Liver (tissue), 8 donors: ENCODE measurements at regions not wholly inside any gene's neighbourhood (a gene's known extent, or its start where the extent isn't known, plus 50 kb on each side); places are given as distances from the start of the nearest gene placed in this dataset.

Experiments
- DNase-seq: peaks from one replicate; pipeline ENCODE4 v3.0.0-alpha.2; 2017; ENCODE audit warnings: low spot score
- H3K27ac ChIP-seq, 2 donors: one replicate each; pipeline ENCODE4 v1.7.0; 2013; ENCODE audit warnings: inconsistent platforms in 2 of 2, low read length in 2 of 2, control low read depth in 1 of 2, low read depth in 1 of 2, mild to moderate bottlenecking in 1 of 2
- H3K27me3 ChIP-seq, 4 donors: one replicate each; pipeline versions ENCODE4 v1.6.1 to v1.7.0; 2013; ENCODE audit warnings: low read length in 3 of 4, inconsistent platforms in 1 of 4, mild to moderate bottlenecking in 1 of 4, moderate library complexity in 1 of 4; ENCODE audit not compliant: control insufficient read depth in 4 of 4, insufficient read depth in 4 of 4
- H3K36me3 ChIP-seq, 4 donors: one replicate each; pipeline versions ENCODE4 v1.6.1 to v1.7.0; 2013; ENCODE audit warnings: low read length in 3 of 4, mild to moderate bottlenecking in 3 of 4, low read depth in 1 of 4, moderate library complexity in 1 of 4; ENCODE audit not compliant: control insufficient read depth in 4 of 4, insufficient read depth in 3 of 4
- H3K4me1 ChIP-seq, 4 donors: one replicate each; pipeline versions ENCODE4 v1.6.1 to v1.7.0; 2013; ENCODE audit warnings: low read length in 3 of 4, mild to moderate bottlenecking in 3 of 4, moderate library complexity in 1 of 4; ENCODE audit not compliant: control insufficient read depth in 4 of 4, insufficient read depth in 4 of 4
- H3K4me3 ChIP-seq, 3 donors: one replicate each; pipeline versions ENCODE4 v1.6.1 to v1.7.0; 2013; ENCODE audit warnings: low read length in 3 of 3, control low read depth in 1 of 3, low read depth in 1 of 3, mild to moderate bottlenecking in 1 of 3
- H3K9ac ChIP-seq, 2 donors: one replicate each; pipeline ENCODE4 v1.7.0; 2013; ENCODE audit warnings: low read length in 2 of 2, mild to moderate bottlenecking in 2 of 2, moderate library complexity in 2 of 2, control low read depth in 1 of 2, low read depth in 1 of 2
- H3K9me3 ChIP-seq, 4 donors: one replicate each; pipeline versions ENCODE4 v1.6.1 to v1.7.0; 2013; ENCODE audit warnings: low read length in 3 of 4; ENCODE audit not compliant: control insufficient read depth in 4 of 4
- EGR1 ChIP-seq, 2 donors: IDR thresholded peaks; 2 replicates each; pipeline ENCODE4 v1.6.1; 2016 to 2018; ENCODE audit warnings: antibody characterized with exemption in 2 of 2, low read depth in 2 of 2
- FOXA1 ChIP-seq: IDR thresholded peaks from 2 replicates; pipeline ENCODE4 v1.6.1; 2016; ENCODE audit warnings: antibody characterized with exemption
- GABPA ChIP-seq, 2 donors: IDR thresholded peaks in 1 of 2; conservative IDR thresholded peaks in 1 of 2; 2 replicates each; pipeline ENCODE4 v1.6.1; 2016; ENCODE audit warnings: antibody characterized with exemption in 2 of 2, mild to moderate bottlenecking in 1 of 2, moderate library complexity in 1 of 2
- HNF4A ChIP-seq, 2 donors: conservative IDR thresholded peaks; 2 replicates each; pipeline ENCODE4 v1.6.1; 2016; ENCODE audit warnings: antibody characterized with exemption in 2 of 2, mild to moderate bottlenecking in 2 of 2
- HNF4G ChIP-seq: IDR thresholded peaks from 2 replicates; pipeline ENCODE4 v1.6.1; 2016; ENCODE audit warnings: antibody characterized with exemption
- NR2F2 ChIP-seq: IDR thresholded peaks from 2 replicates; pipeline ENCODE4 v1.6.1; 2016; ENCODE audit warnings: antibody characterized with exemption
- RAD21 ChIP-seq, 2 donors: IDR thresholded peaks; 2 replicates each; pipeline ENCODE4 v1.6.1; 2016; ENCODE audit warnings: antibody characterized with exemption in 2 of 2, mild to moderate bottlenecking in 2 of 2
- RXRA ChIP-seq, 2 donors: IDR thresholded peaks; 2 replicates each; pipeline ENCODE4 v1.6.1; 2017 to 2018; ENCODE audit warnings: antibody characterized with exemption in 2 of 2, mild to moderate bottlenecking in 1 of 2
- SP1 ChIP-seq: IDR thresholded peaks from 2 replicates; pipeline ENCODE4 v1.6.1; 2018; ENCODE audit warnings: antibody characterized with exemption, mild to moderate bottlenecking
- TAF1 ChIP-seq: conservative IDR thresholded peaks from 2 replicates; pipeline ENCODE4 v1.6.1; 2016; ENCODE audit warnings: antibody characterized with exemption, mild to moderate bottlenecking
- YY1 ChIP-seq: IDR thresholded peaks from 2 replicates; pipeline ENCODE4 v1.6.1; 2016; ENCODE audit warnings: antibody characterized with exemption, mild to moderate bottlenecking
- WGBS: extraction: QIAGEN DNeasy Blood & Tissue Kit; methylation state at CpG from one replicate; pipeline ENCODE4 v1.1.7; 2013; 5-methylcytosine and 5-hydroxymethylcytosine counted together
- TF ChIP-seq, protein P1 (sequence below): fragments of 150-350 bp; IDR thresholded peaks from 2 replicates; pipeline ENCODE4 v1.5.1; 2017; ENCODE audit warnings: improper control_type of control experiment, low read depth, low read length; ENCODE audit not compliant: missing input control
- TF ChIP-seq, protein P2 (sequence below): IDR thresholded peaks from 2 replicates; pipeline ENCODE4 v1.6.1; 2016; ENCODE audit warnings: antibody characterized with exemption, mild to moderate bottlenecking
- TF ChIP-seq, protein P3 (sequence below): IDR thresholded peaks from 2 replicates; pipeline ENCODE4 v1.6.1; 2016; ENCODE audit warnings: antibody characterized with exemption
- TF ChIP-seq, protein P4 (sequence below): IDR thresholded peaks from 2 replicates; pipeline ENCODE4 v1.6.1; 2016; ENCODE audit warnings: antibody characterized with exemption
- TF ChIP-seq, protein P5 (sequence below): IDR thresholded peaks from 2 replicates; pipeline ENCODE4 v1.6.1; 2016; ENCODE audit warnings: antibody characterized with exemption
- donor health status: healthy.
- donor health status: healthy.
- donor health status: healthy.
- donor health status: healthy.
- donor health status: healthy.

DNA sequence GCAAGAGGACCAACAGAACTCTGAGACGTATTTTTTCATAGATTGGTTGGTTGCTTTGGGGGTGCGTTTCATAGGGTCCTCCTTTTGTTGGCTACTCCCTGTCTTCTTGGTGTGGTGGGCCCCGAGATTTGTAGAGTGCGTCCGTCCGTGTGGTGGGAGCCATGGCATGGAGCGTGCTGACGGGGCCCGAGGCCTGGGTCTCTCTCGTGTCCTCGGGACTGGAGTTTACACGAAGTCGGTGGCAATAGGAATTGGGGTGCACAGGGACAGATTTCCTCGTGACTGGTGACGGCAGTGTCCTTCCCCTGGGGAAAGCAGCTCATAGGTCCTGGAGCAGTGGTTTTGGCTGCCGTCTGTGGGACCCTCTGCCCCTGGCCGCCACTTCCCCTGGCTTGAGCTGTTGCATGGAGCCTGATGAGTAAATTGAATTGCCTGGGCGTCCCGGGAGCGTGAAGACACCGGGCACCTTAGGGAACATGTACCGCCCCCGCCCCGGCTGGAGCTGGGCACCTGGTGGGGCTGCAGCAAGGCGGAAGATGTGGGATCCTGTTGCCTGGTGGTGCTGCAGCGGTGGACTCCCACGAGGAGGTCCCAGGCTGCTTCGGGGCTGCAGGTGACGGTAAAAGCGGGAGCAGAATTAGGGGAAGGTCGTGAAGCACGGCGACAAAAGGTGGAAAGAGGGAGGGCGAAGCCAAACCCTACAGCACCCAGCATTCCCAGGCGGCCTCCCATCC, 153.7 kb upstream of the ALG10B start:
- no peaks in the 10 kb centered on the region for H3K27me3 ChIP-seq
- no peak overlapping the region for H3K27ac ChIP-seq
- TF ChIP-seq, protein P1, sequence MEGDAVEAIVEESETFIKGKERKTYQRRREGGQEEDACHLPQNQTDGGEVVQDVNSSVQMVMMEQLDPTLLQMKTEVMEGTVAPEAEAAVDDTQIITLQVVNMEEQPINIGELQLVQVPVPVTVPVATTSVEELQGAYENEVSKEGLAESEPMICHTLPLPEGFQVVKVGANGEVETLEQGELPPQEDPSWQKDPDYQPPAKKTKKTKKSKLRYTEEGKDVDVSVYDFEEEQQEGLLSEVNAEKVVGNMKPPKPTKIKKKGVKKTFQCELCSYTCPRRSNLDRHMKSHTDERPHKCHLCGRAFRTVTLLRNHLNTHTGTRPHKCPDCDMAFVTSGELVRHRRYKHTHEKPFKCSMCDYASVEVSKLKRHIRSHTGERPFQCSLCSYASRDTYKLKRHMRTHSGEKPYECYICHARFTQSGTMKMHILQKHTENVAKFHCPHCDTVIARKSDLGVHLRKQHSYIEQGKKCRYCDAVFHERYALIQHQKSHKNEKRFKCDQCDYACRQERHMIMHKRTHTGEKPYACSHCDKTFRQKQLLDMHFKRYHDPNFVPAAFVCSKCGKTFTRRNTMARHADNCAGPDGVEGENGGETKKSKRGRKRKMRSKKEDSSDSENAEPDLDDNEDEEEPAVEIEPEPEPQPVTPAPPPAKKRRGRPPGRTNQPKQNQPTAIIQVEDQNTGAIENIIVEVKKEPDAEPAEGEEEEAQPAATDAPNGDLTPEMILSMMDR: no peak
- TF ChIP-seq, protein P2, sequence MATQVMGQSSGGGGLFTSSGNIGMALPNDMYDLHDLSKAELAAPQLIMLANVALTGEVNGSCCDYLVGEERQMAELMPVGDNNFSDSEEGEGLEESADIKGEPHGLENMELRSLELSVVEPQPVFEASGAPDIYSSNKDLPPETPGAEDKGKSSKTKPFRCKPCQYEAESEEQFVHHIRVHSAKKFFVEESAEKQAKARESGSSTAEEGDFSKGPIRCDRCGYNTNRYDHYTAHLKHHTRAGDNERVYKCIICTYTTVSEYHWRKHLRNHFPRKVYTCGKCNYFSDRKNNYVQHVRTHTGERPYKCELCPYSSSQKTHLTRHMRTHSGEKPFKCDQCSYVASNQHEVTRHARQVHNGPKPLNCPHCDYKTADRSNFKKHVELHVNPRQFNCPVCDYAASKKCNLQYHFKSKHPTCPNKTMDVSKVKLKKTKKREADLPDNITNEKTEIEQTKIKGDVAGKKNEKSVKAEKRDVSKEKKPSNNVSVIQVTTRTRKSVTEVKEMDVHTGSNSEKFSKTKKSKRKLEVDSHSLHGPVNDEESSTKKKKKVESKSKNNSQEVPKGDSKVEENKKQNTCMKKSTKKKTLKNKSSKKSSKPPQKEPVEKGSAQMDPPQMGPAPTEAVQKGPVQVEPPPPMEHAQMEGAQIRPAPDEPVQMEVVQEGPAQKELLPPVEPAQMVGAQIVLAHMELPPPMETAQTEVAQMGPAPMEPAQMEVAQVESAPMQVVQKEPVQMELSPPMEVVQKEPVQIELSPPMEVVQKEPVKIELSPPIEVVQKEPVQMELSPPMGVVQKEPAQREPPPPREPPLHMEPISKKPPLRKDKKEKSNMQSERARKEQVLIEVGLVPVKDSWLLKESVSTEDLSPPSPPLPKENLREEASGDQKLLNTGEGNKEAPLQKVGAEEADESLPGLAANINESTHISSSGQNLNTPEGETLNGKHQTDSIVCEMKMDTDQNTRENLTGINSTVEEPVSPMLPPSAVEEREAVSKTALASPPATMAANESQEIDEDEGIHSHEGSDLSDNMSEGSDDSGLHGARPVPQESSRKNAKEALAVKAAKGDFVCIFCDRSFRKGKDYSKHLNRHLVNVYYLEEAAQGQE: no peak
- TF ChIP-seq HNF4A (conservative IDR thresholded peaks at IDR 0.05): no peak
- TF ChIP-seq YY1: no peak
- no peak for TF ChIP-seq GABPA (IDR thresholded peaks at IDR 0.05 in 1 of 2, conservative IDR thresholded peaks at IDR 0.05 in 1 of 2)
- no peak for TF ChIP-seq RAD21 (IDR thresholded peaks at IDR 0.05)
- TF ChIP-seq, protein P3, sequence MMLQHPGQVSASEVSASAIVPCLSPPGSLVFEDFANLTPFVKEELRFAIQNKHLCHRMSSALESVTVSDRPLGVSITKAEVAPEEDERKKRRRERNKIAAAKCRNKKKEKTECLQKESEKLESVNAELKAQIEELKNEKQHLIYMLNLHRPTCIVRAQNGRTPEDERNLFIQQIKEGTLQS: no peak
- no peak for TF ChIP-seq FOXA1
- TF ChIP-seq EGR1 (IDR thresholded peaks at IDR 0.05; ENCODE audit: low read depth in 2 of 2): no peak
- TF ChIP-seq SP1: no peak
- TF ChIP-seq RXRA (IDR thresholded peaks at IDR 0.05): no peak
- TF ChIP-seq, protein P4, sequence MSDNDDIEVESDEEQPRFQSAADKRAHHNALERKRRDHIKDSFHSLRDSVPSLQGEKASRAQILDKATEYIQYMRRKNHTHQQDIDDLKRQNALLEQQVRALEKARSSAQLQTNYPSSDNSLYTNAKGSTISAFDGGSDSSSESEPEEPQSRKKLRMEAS: no peak
- TF ChIP-seq TAF1: no peak
- TF ChIP-seq, protein P5, sequence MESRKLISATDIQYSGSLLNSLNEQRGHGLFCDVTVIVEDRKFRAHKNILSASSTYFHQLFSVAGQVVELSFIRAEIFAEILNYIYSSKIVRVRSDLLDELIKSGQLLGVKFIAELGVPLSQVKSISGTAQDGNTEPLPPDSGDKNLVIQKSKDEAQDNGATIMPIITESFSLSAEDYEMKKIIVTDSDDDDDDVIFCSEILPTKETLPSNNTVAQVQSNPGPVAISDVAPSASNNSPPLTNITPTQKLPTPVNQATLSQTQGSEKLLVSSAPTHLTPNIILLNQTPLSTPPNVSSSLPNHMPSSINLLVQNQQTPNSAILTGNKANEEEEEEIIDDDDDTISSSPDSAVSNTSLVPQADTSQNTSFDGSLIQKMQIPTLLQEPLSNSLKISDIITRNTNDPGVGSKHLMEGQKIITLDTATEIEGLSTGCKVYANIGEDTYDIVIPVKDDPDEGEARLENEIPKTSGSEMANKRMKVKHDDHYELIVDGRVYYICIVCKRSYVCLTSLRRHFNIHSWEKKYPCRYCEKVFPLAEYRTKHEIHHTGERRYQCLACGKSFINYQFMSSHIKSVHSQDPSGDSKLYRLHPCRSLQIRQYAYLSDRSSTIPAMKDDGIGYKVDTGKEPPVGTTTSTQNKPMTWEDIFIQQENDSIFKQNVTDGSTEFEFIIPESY: no peak
- TF ChIP-seq NR2F2: no peak
- 87% methylated on average over 35 of the region's 35 CpGs for WGBS
- H3K4me3 ChIP-seq: no peak overlapping the region
- H3K9ac ChIP-seq: no peak overlapping the region
- H3K36me3 ChIP-seq: no peaks in the 10 kb centered on the region
- peaks cover 0 to 5% (median 0%) of the 10 kb centered on the region in 4 donors for H3K9me3 ChIP-seq
- H3K4me1 ChIP-seq: no peaks in the 10 kb centered on the region
- no peak for DNase-seq

DNA sequence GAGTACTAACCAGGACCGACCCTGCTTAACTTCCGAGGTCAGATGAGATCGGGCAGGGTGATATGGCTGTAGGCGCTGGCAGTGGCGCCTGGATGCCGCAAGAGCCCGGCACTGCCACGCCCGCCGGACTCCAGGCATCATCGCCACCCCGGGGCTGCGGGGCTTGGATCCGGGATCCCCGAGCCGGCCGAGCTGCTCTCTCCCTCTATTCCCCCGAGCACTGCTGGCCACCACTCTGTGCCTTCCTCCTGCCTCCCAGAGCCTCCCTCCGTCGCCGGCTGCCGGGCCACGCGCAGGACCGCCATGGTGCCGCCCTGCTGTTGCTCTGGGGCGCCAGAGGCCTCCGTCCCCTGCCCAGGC, 153.2 kb upstream of the ALG10B start:
- no peak overlapping the region for H3K4me3 ChIP-seq
- no peak for TF ChIP-seq HNF4G
- TF ChIP-seq SP1: no peak
- no peak for TF ChIP-seq NR2F2
- TF ChIP-seq, protein P3: no peak
- no peak for TF ChIP-seq EGR1 (IDR thresholded peaks at IDR 0.05; ENCODE audit: low read depth in 2 of 2)
- WGBS: 82% methylated on average over 28 of the region's 28 CpGs
- H3K4me1 ChIP-seq: no peaks in the 10 kb centered on the region
- peaks cover 0 to 5% (median 0%) of the 10 kb centered on the region in 4 donors for H3K9me3 ChIP-seq
- H3K27ac ChIP-seq: no peak overlapping the region
- no peaks in the 10 kb centered on the region for H3K36me3 ChIP-seq
- DNase-seq: no peak
- no peaks in the 10 kb centered on the region for H3K27me3 ChIP-seq
- H3K9ac ChIP-seq: no peak overlapping the region
